ENCODE measurements at regions not wholly inside any gene's neighbourhood (a gene's known extent, or its start where the extent isn't known, plus 50 kb on each side); places are given as distances from the start of the nearest gene placed in this dataset.
"Not testable (repeated sequence)": the region's sequence is repeated elsewhere in the genome, so short reads cannot be mapped to it uniquely, and the experiment has no call there.

GRCh38 chr5:66351813-66352212 is 207.7 kb downstream of the SREK1 start:
- DNase-seq = no peak

- DNase-seq = no peak
These were observed 209.1 kb downstream of the SREK1 start for GRCh38 chr5:66353186-66353585.

- no peak for DNase-seq
These were observed 210.3 kb downstream of the SREK1 start for GRCh38 chr5:66354422-66354821.

DNA sequence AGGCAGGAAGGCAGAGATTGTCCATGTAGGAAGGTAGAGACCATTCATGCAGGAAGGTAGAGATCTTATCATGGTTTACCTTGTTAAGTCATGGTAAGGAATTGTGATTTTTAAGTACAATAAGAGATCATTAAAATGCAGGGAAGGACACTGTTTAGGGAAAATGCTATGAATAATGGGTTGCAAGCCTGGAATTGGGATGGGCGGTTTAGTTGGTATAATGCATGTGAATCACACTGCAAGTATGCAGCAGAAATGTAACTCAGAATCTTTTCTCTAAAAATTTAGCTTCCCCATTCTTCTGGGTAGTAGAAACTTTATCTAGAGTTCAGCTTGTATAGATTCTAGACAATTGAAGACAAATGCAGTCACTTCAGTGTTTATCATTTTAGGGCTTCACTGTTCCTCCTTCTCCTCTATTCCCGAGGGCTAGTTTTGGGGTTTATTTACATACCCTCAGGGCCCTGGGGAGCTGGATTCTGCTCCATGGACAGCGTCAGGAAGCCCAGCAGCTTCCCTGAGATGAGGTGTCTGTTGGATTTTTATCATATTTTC is 212.0 kb downstream of the SREK1 start:
- no peak for DNase-seq

DNA sequence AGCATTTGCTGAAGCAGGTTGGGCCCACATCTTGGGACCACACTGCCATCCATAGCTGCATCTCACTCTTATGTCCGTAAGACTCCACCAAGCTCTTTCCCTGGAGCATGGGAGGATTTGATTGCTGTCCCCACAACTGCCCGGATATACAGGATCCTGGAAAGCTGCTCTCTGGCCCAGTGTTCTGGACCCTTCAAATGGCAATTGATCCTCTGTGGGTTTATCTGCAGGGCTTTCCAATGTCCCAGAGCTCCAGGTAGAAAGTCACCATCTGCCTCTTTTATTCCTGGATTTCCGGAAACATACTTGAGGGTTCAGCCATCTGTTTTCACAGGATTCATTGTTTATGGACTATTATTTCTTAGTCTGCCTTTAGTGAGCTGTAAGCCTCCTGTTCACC is 214.6 kb downstream of the SREK1 start:
- no peak for DNase-seq

DNA sequence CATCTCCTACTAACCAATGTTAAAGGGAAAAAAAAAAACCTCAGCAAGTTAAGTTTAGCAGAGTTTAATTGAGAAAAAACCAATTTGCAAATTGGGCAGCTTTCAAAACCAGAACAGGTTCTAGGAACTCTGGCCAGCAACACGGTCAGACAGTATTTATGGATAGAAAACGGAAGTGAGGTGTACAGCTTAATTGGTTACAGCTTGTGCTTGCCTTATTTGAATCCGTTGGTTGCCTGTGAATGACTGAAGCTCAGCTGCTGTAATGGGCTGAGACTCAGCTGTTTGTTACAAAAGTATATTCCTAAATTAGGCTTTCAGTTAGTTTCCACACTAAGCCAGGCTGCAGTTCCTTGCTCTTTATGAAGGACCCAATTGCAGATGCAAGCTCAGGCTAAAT is 217.0 kb downstream of the SREK1 start:
- peak; percentile 27 for DNase-seq

DNA sequence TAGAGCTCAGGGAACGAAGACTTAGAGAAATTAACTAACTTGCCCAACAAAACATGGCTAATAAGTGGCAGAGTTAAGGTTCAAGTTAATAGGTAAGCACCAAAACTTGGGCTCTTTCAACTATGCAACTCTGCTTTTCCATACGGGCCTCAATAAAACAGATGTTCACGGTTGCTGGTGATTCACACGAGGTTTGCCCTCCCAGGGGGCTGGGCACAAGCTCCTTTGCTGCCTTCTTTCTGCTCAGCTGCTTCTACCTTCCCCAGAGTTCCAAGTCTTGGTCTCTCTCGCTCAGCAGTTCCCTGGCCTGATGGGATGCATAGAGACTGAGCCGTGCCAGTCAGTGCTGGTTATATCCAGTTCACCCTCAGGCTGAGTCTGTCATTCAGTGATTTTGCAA is 217.9 kb downstream of the SREK1 start:
- DNase-seq = no peak

- peak; percentile 22 for DNase-seq
These were observed 218.6 kb downstream of the SREK1 start for GRCh38 chr5:66362687-66363086.

DNA sequence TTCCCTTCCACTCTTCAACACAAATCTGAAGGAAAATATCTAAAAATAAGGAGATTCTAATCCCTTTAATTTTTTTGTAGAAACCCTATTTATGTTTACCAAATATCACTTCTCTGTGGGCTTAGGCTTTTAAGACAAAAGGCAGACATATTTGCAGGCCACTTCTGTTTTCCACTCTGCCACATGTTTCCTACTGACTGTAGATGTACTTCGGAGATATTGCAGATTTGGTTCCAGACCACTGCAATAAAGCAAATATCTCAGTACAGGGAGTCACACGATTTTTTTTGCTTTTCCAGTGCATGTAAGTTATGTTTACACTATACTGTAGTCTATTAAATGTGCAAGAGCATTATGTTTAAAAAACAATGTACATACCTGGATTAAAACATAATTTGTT is 219.0 kb downstream of the SREK1 start:
- no peak for DNase-seq

- DNase-seq = no peak
These were observed 220.1 kb downstream of the SREK1 start for GRCh38 chr5:66364186-66364585.

- DNase-seq = no peak
These were observed 221.9 kb downstream of the SREK1 start for GRCh38 chr5:66365981-66366380.

DNA sequence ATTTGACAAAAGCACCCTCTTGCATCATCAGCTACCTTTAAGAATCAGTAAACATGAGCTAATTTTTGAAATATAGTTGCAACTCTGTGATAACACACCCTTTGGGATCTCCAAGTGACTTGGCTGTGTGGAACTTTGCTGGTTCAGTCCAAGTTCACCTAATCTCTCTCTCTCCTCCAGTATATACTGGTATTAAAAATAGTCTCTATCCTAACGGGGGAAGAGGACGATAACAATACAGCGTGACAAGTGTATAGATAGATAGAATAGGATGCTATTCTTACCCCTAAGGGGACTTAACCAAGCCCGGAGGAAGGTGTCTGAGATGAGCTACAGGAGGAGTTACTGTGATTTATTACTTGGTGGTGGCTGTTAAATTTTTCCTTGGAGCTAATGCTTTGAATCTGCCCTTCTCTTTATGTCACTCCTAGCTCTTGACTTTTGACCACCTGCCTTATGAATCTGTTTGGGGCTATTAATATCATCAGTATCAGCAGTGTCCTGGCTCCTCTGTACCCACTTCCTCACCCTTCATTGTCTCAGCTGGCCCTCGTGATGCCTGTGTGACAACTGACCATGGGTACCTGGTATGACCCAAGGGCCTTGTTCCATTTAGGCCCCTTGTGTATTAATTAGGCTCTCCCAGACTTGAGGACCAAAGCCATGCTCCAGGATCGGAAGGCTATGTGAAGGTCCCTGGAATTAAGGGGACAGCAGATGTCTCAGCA is 223.9 kb downstream of the SREK1 start:
- no peak for DNase-seq

GRCh38 chr5:66368811-66369210 is 224.7 kb downstream of the SREK1 start:
- no peak for DNase-seq

DNA sequence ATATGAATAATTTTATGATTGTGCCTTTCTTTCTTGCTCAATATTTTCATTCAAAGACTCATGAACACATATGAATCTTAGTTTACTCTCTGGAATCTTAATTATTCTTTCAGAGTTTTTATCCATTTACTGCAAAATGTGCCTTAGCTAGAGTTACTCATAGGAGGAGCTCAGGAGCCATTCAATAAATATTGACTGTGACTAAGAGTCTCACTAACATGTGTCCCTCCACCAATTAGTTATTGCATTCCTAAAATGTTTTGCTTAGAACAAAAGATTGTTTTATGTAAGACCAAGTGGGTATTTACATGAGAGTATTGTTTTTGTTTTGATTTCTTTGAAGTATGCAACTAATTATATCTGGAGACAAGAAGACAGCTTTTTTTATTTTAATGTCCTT is 218.4 kb upstream of the MAST4 start:
- DNase-seq = no peak

GRCh38 chr5:66378407-66378806 is 217.8 kb upstream of the MAST4 start:
- no peak for DNase-seq

- DNase-seq = no peak
These were observed 214.0 kb upstream of the MAST4 start for GRCh38 chr5:66382152-66382551.

GRCh38 chr5:66405145-66405544 is 191.0 kb upstream of the MAST4 start:
- not testable (repeated sequence) for DNase-seq

GRCh38 chr5:66406761-66407336 is 189.3 kb upstream of the MAST4 start:
- no peak for DNase-seq

DNA sequence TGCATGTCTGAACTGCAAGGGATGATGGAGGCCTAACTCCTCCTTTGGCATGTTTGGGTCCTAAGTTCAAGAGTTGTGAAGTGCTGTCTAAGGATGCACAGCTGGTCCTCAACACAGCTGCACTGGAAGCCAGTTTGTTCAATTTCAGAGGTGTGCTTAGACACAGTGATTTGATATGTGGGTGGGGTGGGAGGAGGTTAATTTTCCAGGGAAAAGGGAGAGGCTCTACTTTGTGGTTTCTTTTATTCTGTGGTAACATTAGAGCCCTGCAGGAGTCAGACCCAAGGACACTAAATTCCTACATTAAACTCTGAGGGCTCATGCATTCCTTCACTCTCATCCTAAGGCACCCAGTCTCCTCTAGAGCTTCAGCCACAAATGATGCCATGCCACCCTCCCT is 188.4 kb upstream of the MAST4 start:
- DNase-seq = no peak

GRCh38 chr5:66408576-66408975 is 187.6 kb upstream of the MAST4 start:
- DNase-seq = no peak

- no peak for DNase-seq
These were observed 186.1 kb upstream of the MAST4 start for GRCh38 chr5:66410122-66410521.

DNA sequence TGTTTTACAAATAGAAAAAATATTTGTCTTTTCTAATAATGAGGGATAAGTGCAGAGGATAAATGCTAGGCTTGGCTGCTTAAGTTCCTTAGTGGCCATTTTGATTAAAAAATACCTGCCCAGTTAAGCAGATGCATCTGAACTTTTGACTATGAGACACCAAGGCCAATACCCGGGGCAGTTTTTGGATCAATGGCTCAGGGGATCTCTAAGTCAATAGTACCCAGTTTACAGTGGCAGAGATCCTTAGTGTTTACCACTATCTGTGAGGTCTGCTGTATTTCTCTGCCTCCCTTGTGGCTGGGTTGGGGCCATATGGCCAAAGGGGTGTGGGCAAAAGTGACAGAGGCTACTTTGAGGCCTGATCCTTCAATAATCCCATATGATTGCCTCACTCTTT is 184.5 kb upstream of the MAST4 start:
- DNase-seq = no peak

DNA sequence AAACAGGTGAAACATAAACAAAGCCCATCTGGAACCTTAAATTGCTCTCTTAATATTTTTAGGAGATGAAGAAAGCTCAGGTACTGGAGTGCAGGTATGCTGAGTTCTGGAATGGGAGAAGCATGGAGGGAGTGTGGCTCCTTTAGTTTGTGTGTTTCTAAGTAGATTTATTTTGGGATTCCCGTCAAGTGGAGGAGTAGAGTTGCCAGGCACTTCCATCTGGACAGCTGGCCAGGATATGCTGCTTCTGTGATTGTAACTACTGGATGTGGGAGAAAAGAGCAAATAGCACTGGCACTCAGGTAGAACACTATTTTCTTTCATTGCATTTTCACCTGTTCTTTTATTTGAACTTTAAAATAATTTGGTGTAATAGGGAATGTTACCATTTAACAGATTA is 182.3 kb upstream of the MAST4 start:
- no peak for DNase-seq

GRCh38 chr5:66415208-66415607 is 181.0 kb upstream of the MAST4 start:
- no peak for DNase-seq
